WTC11 (cell line): ENCODE measurements at regions not wholly inside any gene's neighbourhood (a gene's known extent, or its start where the extent isn't known, plus 50 kb on each side); places are given as distances from the start of the nearest gene placed in this dataset.

ENCODE experiments used
- ATAC-seq: fragments of 200-7000 bp; cut with Tn5 transposase; 2 replicates; pipeline ENCODE4 v1.10.0; 2021; ENCODE audit warnings: mild to moderate bottlenecking, moderate library complexity
- CTCF ChIA-PET: fragments of 300-600 bp; sonication (Branson Sonifier 250); formaldehyde crosslinking; loops from one replicate; lab custom pipeline; 2021; ENCODE audit warnings: antibody characterized with exemption; lab: Charles Lee
- POLR2A ChIA-PET: fragments of 350-600 bp; sonication (Branson Sonifier 250); formaldehyde crosslinking; loops from one replicate; lab custom pipeline; 2021; ENCODE audit warnings: antibody characterized with exemption; lab: Charles Lee
- DNase-seq: peaks from one replicate; pipeline ENCODE4 v3.0.0; 2021; ENCODE audit warnings: low spot score
- H3K27ac Mint-ChIP-seq: 2 replicates; pipeline ENCODE4 v1.8.0; 2021; ENCODE audit warnings: mixed read lengths
- H3K27me3 Mint-ChIP-seq: 2 replicates; pipeline ENCODE4 v1.8.0; 2021; ENCODE audit warnings: low read depth, mild to moderate bottlenecking, moderate library complexity, mixed read lengths
- H3K36me3 Mint-ChIP-seq: 2 replicates; pipeline ENCODE4 v1.8.0; 2021; ENCODE audit warnings: mixed read lengths
- H3K4me1 Mint-ChIP-seq: 2 replicates; pipeline ENCODE4 v1.8.0; 2022; ENCODE audit warnings: mixed read lengths
- H3K4me3 Mint-ChIP-seq: 2 replicates; pipeline ENCODE4 v1.8.0; 2021; ENCODE audit warnings: mild to moderate bottlenecking, moderate library complexity, mixed read lengths
- H3K9me3 Mint-ChIP-seq: 2 replicates; pipeline ENCODE4 v1.8.0; 2021; ENCODE audit warnings: mixed read lengths
- ELF4 ChIP-seq: sonication (generic); formaldehyde crosslinking; IDR thresholded peaks from 2 replicates; pipeline ENCODE4 v1.8.1; 2022; ENCODE audit warnings: low read depth, mild to moderate bottlenecking, moderate library complexity, missing genetic modification reagents
- GABPB1 ChIP-seq: sonication (generic); formaldehyde crosslinking; IDR thresholded peaks from 2 replicates; pipeline ENCODE4 v1.8.1; 2023; ENCODE audit warnings: mild to moderate bottlenecking, missing genetic modification reagents
- JAZF1 ChIP-seq: fragments of 250-450 bp; sonication (Bioruptor Pico); IDR thresholded peaks from 2 replicates; pipeline ENCODE4 v1.9.0; 2021; ENCODE audit warnings: moderate library complexity, mild to moderate bottlenecking, inconsistent platforms
- JUN ChIP-seq: sonication (generic); formaldehyde crosslinking; IDR thresholded peaks from 2 replicates; pipeline ENCODE4 v1.8.0; 2023; ENCODE audit warnings: mild to moderate bottlenecking, missing genetic modification reagents
- MXD4 ChIP-seq: fragments of 250-450 bp; sonication (Bioruptor Pico); IDR thresholded peaks from 2 replicates; pipeline ENCODE4 v1.8.0; 2021; ENCODE audit warnings: mild to moderate bottlenecking, moderate library complexity, borderline replicate concordance
- NFE2L1 ChIP-seq: sonication (generic); formaldehyde crosslinking; IDR thresholded peaks from 2 replicates; pipeline ENCODE4 v1.8.1; 2023; ENCODE audit warnings: missing genetic modification reagents
- PRRX2 ChIP-seq: fragments of 250-450 bp; sonication (Bioruptor Pico); IDR thresholded peaks from 2 replicates; pipeline ENCODE4 v1.8.0; 2021; ENCODE audit warnings: mild to moderate bottlenecking
- SMAD3 ChIP-seq: sonication (generic); formaldehyde crosslinking; IDR thresholded peaks from 2 replicates; pipeline ENCODE4 v1.8.0; 2022; ENCODE audit warnings: missing genetic modification reagents, mild to moderate bottlenecking, borderline replicate concordance
- SP1 ChIP-seq: sonication (generic); formaldehyde crosslinking; conservative IDR thresholded peaks from 2 replicates; pipeline ENCODE4 v1.8.1; 2022; ENCODE audit warnings: missing genetic modification reagents
- TEAD4 ChIP-seq: sonication (generic); formaldehyde crosslinking; IDR thresholded peaks from 2 replicates; pipeline ENCODE4 v1.8.0; 2022; ENCODE audit warnings: mild to moderate bottlenecking, missing genetic modification reagents
- ZNF232 ChIP-seq: sonication (generic); formaldehyde crosslinking; IDR thresholded peaks from 2 replicates; pipeline ENCODE4 v1.8.0; 2022; ENCODE audit warnings: mild to moderate bottlenecking, missing genetic modification reagents
- ZNF263 ChIP-seq: sonication (generic); formaldehyde crosslinking; IDR thresholded peaks from 2 replicates; pipeline ENCODE4 v1.8.1; 2022; ENCODE audit warnings: low read depth, mild to moderate bottlenecking, moderate library complexity, missing genetic modification reagents
- ZNF396 ChIP-seq: fragments of 250-450 bp; sonication (Bioruptor Pico); IDR thresholded peaks from 2 replicates; pipeline ENCODE4 v1.8.0; 2021; ENCODE audit warnings: mild to moderate bottlenecking, moderate library complexity, borderline replicate concordance
- TF ChIP-seq, protein P1 (sequence below): sonication (generic); formaldehyde crosslinking; IDR thresholded peaks from 2 replicates; pipeline ENCODE4 v1.8.0; 2023; ENCODE audit warnings: missing genetic modification reagents, mild to moderate bottlenecking, borderline replicate concordance
- TF ChIP-seq, protein P2 (sequence below): sonication (generic); formaldehyde crosslinking; IDR thresholded peaks from 2 replicates; pipeline ENCODE4 v1.8.1; 2023; ENCODE audit warnings: mild to moderate bottlenecking, missing genetic modification reagents
- TF ChIP-seq, protein P3 (sequence below): fragments of 250-450 bp; sonication (Bioruptor Pico); IDR thresholded peaks from 2 replicates; pipeline ENCODE4 v1.9.0; 2021; ENCODE audit warnings: mild to moderate bottlenecking
- TF ChIP-seq, protein P4 (sequence below): sonication (generic); formaldehyde crosslinking; IDR thresholded peaks from 2 replicates; pipeline ENCODE4 v1.8.1; 2022; ENCODE audit warnings: missing genetic modification reagents, borderline replicate concordance

DNA sequence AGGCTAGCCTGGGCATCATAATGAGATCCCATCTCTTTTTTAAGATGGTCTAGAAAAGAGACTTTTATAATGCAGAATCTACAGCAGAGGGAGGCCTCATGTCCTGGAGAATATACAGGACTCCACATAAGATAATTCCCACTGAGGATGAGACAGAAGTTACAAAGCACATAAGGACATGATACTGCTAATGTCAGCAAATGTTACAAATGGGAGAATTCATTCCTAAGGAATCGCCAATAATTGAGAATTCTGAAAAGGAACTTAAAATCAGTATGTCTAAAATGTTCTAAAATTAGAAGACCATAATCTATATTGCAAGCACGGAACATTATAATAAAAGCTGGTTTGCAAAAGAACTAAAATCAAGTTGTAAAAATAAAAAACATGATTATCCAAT is 131.6 kb upstream of the PKDCC start:
- ATAC-seq (no peak), DNase-seq (no peak)
- Mint-ChIP-seq H3K27ac (no peak overlapping the region), H3K36me3 (no peaks in the 10 kb centered on the region), H3K4me3 (no peak overlapping the region), H3K27me3 (no peaks in the 10 kb centered on the region), H3K9me3 (no peaks in the 10 kb centered on the region), H3K4me1 (no peaks in the 10 kb centered on the region)
- POLR2A ChIA-PET = no interaction called here
- CTCF ChIA-PET = no interaction called here
- no peak for TF ChIP-seq SP1 (CRISPR knock-in tag)
- TF ChIP-seq ZNF396 = no peak
- no peak for TF ChIP-seq SMAD3 (CRISPR knock-in tag)
- no peak for TF ChIP-seq PRRX2 (CRISPR knock-in tag)
- TF ChIP-seq, protein P1, sequence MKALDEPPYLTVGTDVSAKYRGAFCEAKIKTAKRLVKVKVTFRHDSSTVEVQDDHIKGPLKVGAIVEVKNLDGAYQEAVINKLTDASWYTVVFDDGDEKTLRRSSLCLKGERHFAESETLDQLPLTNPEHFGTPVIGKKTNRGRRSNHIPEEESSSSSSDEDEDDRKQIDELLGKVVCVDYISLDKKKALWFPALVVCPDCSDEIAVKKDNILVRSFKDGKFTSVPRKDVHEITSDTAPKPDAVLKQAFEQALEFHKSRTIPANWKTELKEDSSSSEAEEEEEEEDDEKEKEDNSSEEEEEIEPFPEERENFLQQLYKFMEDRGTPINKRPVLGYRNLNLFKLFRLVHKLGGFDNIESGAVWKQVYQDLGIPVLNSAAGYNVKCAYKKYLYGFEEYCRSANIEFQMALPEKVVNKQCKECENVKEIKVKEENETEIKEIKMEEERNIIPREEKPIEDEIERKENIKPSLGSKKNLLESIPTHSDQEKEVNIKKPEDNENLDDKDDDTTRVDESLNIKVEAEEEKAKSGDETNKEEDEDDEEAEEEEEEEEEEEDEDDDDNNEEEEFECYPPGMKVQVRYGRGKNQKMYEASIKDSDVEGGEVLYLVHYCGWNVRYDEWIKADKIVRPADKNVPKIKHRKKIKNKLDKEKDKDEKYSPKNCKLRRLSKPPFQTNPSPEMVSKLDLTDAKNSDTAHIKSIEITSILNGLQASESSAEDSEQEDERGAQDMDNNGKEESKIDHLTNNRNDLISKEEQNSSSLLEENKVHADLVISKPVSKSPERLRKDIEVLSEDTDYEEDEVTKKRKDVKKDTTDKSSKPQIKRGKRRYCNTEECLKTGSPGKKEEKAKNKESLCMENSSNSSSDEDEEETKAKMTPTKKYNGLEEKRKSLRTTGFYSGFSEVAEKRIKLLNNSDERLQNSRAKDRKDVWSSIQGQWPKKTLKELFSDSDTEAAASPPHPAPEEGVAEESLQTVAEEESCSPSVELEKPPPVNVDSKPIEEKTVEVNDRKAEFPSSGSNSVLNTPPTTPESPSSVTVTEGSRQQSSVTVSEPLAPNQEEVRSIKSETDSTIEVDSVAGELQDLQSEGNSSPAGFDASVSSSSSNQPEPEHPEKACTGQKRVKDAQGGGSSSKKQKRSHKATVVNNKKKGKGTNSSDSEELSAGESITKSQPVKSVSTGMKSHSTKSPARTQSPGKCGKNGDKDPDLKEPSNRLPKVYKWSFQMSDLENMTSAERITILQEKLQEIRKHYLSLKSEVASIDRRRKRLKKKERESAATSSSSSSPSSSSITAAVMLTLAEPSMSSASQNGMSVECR (CRISPR knock-in tag) = no peak
- TF ChIP-seq, protein P2, sequence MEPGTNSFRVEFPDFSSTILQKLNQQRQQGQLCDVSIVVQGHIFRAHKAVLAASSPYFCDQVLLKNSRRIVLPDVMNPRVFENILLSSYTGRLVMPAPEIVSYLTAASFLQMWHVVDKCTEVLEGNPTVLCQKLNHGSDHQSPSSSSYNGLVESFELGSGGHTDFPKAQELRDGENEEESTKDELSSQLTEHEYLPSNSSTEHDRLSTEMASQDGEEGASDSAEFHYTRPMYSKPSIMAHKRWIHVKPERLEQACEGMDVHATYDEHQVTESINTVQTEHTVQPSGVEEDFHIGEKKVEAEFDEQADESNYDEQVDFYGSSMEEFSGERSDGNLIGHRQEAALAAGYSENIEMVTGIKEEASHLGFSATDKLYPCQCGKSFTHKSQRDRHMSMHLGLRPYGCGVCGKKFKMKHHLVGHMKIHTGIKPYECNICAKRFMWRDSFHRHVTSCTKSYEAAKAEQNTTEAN (CRISPR knock-in tag) = no peak
- TF ChIP-seq, protein P3, sequence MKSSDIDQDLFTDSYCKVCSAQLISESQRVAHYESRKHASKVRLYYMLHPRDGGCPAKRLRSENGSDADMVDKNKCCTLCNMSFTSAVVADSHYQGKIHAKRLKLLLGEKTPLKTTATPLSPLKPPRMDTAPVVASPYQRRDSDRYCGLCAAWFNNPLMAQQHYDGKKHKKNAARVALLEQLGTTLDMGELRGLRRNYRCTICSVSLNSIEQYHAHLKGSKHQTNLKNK = no peak

DNA sequence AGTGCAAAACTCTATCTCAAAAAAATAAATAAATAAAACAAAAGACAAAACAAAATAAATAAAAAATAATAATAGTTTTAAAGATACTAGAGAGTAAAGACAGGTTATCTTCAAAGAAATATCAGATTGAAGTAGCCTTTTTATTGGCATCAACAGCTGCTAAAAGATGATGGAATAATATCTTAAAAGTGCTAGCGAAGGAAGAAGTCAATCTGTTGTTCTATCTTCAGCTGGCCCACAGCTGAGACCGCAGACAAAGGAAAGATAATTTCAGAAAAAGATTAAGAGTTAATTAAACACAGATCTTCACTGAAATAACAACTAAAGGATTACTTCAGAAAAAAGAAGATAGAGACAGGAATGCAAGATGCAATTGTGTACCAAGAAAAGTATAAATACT is 130.2 kb upstream of the PKDCC start:
- no peaks in the 10 kb centered on the region for H3K9me3 Mint-ChIP-seq
- no peak for TF ChIP-seq GABPB1 (CRISPR knock-in tag)
- TF ChIP-seq ZNF263 (CRISPR knock-in tag) = no peak
- no peak for TF ChIP-seq TEAD4 (CRISPR knock-in tag)
- TF ChIP-seq MXD4 (CRISPR knock-in tag) = no peak
- TF ChIP-seq NFE2L1 (CRISPR knock-in tag) = no peak
- no peak for TF ChIP-seq ZNF396
- TF ChIP-seq JAZF1 (CRISPR knock-in tag) = no peak
- TF ChIP-seq ZNF232 (CRISPR knock-in tag) = no peak
- no peak for TF ChIP-seq JUN
- TF ChIP-seq, protein P4, sequence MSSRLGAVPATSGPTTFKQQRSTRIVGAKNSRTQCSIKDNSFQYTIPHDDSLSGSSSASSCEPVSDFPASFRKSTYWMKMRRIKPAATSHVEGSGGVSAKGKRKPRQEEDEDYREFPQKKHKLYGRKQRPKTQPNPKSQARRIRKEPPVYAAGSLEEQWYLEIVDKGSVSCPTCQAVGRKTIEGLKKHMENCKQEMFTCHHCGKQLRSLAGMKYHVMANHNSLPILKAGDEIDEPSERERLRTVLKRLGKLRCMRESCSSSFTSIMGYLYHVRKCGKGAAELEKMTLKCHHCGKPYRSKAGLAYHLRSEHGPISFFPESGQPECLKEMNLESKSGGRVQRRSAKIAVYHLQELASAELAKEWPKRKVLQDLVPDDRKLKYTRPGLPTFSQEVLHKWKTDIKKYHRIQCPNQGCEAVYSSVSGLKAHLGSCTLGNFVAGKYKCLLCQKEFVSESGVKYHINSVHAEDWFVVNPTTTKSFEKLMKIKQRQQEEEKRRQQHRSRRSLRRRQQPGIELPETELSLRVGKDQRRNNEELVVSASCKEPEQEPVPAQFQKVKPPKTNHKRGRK (CRISPR knock-in tag) = no peak
- no peak for TF ChIP-seq ELF4 (CRISPR knock-in tag)
- TF ChIP-seq, protein P2 (CRISPR knock-in tag) = no peak
- ATAC-seq = no peak
- no peak overlapping the region for H3K27ac Mint-ChIP-seq
- no peaks in the 10 kb centered on the region for H3K4me1 Mint-ChIP-seq
- H3K27me3 Mint-ChIP-seq = peaks cover under 1% of the 10 kb centered on the region; the same call in 1 of the 2 replicates
- ChIA-PET CTCF (no interaction called here), POLR2A (no interaction called here)
- no peak for DNase-seq
- H3K4me3 Mint-ChIP-seq = no peak overlapping the region
- H3K36me3 Mint-ChIP-seq = no peaks in the 10 kb centered on the region
